Effector memory CD8-positive, alpha-beta T cell (primary cell): ENCODE measurements at regions not wholly inside any gene's neighbourhood (a gene's known extent, or its start where the extent isn't known, plus 50 kb on each side); places are given as distances from the start of the nearest gene placed in this dataset.

ENCODE experiments used
- ATAC-seq: fragments of 150-1000 bp; cut with Tn5 transposase; replicated peaks from 2 replicates; pipeline ENCODE4 v1.10.0; 2021; ENCODE audit warnings: mild to moderate bottlenecking, moderate library complexity
- DNase-seq, 3 experiments: peaks; one replicate each; pipeline ENCODE4 v3.0.0; 2021
- H3K27ac Mint-ChIP-seq, 2 donors: one replicate each; pipeline ENCODE4 v1.8.0; 2022; ENCODE audit warnings: mild to moderate bottlenecking in 2 of 2, mixed read lengths in 2 of 2, moderate library complexity in 2 of 2
- H3K27me3 Mint-ChIP-seq, 2 donors: one replicate each; pipeline ENCODE4 v1.8.0; 2022; ENCODE audit warnings: mixed read lengths in 2 of 2
- H3K36me3 Mint-ChIP-seq: one replicate; pipeline ENCODE4 v1.8.0; 2022; ENCODE audit warnings: mild to moderate bottlenecking, moderate library complexity, mixed read lengths; ENCODE audit not compliant: insufficient read depth
- H3K4me1 Mint-ChIP-seq, 2 donors: one replicate each; pipeline ENCODE4 v1.8.0; 2022; ENCODE audit warnings: low read depth in 2 of 2, mixed read lengths in 2 of 2
- H3K4me3 Mint-ChIP-seq, 2 donors: one replicate each; pipeline ENCODE4 v1.8.0; 2022; ENCODE audit warnings: mild to moderate bottlenecking in 2 of 2, mixed read lengths in 2 of 2, moderate library complexity in 2 of 2
- H3K9me3 Mint-ChIP-seq, 2 donors: one replicate each; pipeline ENCODE4 v1.8.0; 2022; ENCODE audit warnings: mixed read lengths in 2 of 2

DNA sequence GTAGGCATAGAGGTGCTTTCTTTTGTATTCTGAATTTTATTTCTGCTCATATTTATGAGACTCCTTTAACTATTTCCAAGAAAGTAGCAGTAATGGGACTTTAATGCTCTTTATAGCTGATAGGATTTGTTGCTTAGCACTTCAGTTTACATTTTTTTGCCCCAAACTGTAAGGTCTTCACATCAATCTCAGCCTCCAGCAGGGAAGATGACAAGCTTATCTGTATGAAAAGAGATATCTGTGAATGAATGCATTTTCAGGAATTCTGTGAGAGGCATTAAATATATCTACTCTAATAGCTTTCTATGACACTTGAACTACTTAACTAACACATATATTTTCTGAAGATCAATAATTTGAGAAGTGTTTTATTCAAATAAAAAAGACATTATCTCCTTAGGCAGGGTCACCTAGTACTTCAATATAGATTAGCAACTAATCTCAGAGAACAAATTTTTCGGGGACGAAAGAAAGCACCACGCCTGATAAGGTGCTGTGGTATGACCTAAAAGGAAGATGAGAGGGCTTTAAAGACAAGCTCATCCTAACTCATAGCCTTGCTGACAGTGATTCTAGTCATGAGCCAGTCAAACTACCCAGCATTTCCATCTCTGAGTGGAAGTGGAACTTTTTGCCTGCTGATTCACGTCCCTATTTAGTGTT, 766.1 kb upstream of the CNTNAP5 start:
- H3K4me3 Mint-ChIP-seq = no peak overlapping the region
- no peak for ATAC-seq
- DNase-seq = no peak
- H3K9me3 Mint-ChIP-seq = peaks cover 0 to 8% of the 10 kb centered on the region in 2 donors
- H3K36me3 Mint-ChIP-seq = no peaks in the 10 kb centered on the region
- H3K27ac Mint-ChIP-seq = no peak overlapping the region
- no peaks in the 10 kb centered on the region for H3K27me3 Mint-ChIP-seq
- no peaks in the 10 kb centered on the region for H3K4me1 Mint-ChIP-seq

DNA sequence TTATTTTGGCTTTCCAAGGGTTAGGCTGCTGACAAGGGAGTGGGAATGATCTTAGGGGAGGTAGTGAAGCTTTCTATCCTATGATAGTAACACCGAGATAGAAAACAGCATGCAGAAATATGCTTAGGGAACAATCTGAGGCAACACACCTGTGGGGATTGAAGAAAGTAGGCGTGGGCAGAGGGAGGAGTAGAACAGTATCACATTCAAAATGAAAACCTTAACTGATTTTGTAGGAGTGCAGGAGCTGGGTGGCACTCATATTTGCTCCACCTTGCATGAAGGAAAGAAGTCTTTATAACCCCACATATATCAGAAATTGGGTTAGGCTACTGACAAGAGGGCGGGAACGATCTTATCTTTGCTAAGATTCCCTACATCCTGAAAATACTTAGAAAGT, 762.2 kb upstream of the CNTNAP5 start:
- Mint-ChIP-seq H3K9me3 (peaks cover 8 to 15% of the 10 kb centered on the region in 2 donors), H3K4me3 (no peak overlapping the region), H3K36me3 (no peaks in the 10 kb centered on the region), H3K27me3 (no peaks in the 10 kb centered on the region), H3K27ac (no peak overlapping the region), H3K4me1 (no peaks in the 10 kb centered on the region)
- no peak for ATAC-seq
- DNase-seq = no peak

DNA sequence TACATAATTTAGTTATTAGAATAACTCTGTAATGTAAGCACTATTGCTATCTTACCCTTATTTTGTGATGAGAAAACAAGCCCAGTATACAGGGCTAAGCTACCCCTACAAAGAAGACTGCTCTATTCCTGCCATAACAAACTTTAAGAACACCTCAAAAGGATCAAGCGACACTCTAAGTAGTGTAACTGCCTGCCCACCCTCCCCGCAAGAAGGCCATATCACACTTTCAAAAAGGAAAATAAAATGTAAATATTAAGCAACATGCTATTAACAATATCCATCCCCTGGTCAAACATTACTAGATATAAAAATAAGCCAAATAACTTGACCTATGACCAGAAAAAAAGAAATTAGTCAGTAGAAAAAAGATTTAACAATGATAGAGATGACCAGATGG, 741.7 kb upstream of the CNTNAP5 start:
- no peak for DNase-seq
- no peak for ATAC-seq
- Mint-ChIP-seq H3K9me3 (peaks cover 4 to 10% of the 10 kb centered on the region in 2 donors), H3K27me3 (no peaks in the 10 kb centered on the region), H3K27ac (no peak overlapping the region), H3K4me1 (no peaks in the 10 kb centered on the region), H3K36me3 (no peaks in the 10 kb centered on the region), H3K4me3 (no peak overlapping the region)

GRCh38 chr2:123303731-123304130, 721.4 kb upstream of the CNTNAP5 start:
- ATAC-seq = no peak
- no peaks in the 10 kb centered on the region for H3K4me1 Mint-ChIP-seq
- H3K9me3 Mint-ChIP-seq = peaks cover 2 to 21% of the 10 kb centered on the region in 2 donors
- no peak for DNase-seq
- H3K36me3 Mint-ChIP-seq = peaks cover 4% of the 10 kb centered on the region
- no peaks in the 10 kb centered on the region for H3K27me3 Mint-ChIP-seq
- H3K4me3 Mint-ChIP-seq = no peak overlapping the region
- no peak overlapping the region for H3K27ac Mint-ChIP-seq
